IMR-90 (cell line): ENCODE measurements at regions not wholly inside any gene's neighbourhood (a gene's known extent, or its start where the extent isn't known, plus 50 kb on each side); places are given as distances from the start of the nearest gene placed in this dataset.

Source experiments
- ATAC-seq: fragments of 200-7000 bp; cut with Tn5 transposase; 2 replicates; pipeline ENCODE4 v1.9.1; 2020; ENCODE audit warnings: low read depth, mild to moderate bottlenecking, moderate library complexity
- BruUV-seq: library from RNA; stranded (reverse); fragments of 400-500 nt; replicated peaks from 2 replicates; lab custom pipeline; 2021; lab: Mats Ljungman, UMichigan
- CTCF ChIA-PET: fragments of 300-600 bp; formaldehyde crosslinking; extraction: SDS; loops from one replicate; lab custom pipeline; 2021; ENCODE audit warnings: antibody characterized with exemption; lab: Yijun Ruan, JAX
- POLR2A ChIA-PET: fragments of 300-600 bp; sonication (Branson Sonifier 250); formaldehyde crosslinking; loops from one replicate; lab custom pipeline; 2022; ENCODE audit warnings: antibody characterized with exemption; ENCODE audit not compliant: unreplicated experiment; lab: Charles Lee
- DNase-seq: peaks from one replicate; pipeline ENCODE4 v3.0.0; 2013
- H2AFZ ChIP-seq: replicated peaks from 2 replicates; pipeline ENCODE3; 2013; ENCODE audit warnings: low read length, mild to moderate bottlenecking; ENCODE audit not compliant: poor library complexity
- H2AK5ac ChIP-seq: 2 replicates; pipeline ENCODE4 v1.6.1; 2013; ENCODE audit warnings: low read depth, low read length, inconsistent platforms
- H2AK9ac ChIP-seq: replicated peaks from 2 replicates; pipeline ENCODE3; 2013; ENCODE audit warnings: mild to moderate bottlenecking, low read depth, low read length, moderate library complexity; ENCODE audit not compliant: poor library complexity
- H2BK120ac ChIP-seq: 2 replicates; pipeline ENCODE4 v1.6.1; 2013; ENCODE audit warnings: low read depth, low read length, inconsistent platforms
- H2BK15ac ChIP-seq: 3 replicates; pipeline ENCODE4 v1.6.1; 2013; ENCODE audit warnings: low read depth, low read length, inconsistent platforms
- H2BK20ac ChIP-seq: 2 replicates; pipeline ENCODE4 v1.6.1; 2013; ENCODE audit warnings: low read depth, mild to moderate bottlenecking, inconsistent platforms, low read length, moderate library complexity
- H2BK5ac ChIP-seq: 2 replicates; pipeline ENCODE4 v1.6.1; 2013; ENCODE audit warnings: mild to moderate bottlenecking, low read depth, low read length, inconsistent platforms; ENCODE audit not compliant: poor library complexity, severe bottlenecking
- H3K14ac ChIP-seq: replicated peaks from 2 replicates; pipeline ENCODE4 v1.6.1; 2013; ENCODE audit warnings: low read depth, low read length, inconsistent platforms
- H3K18ac ChIP-seq: 2 replicates; pipeline ENCODE4 v1.6.1; 2013; ENCODE audit warnings: low read depth, low read length, control low read depth
- H3K23ac ChIP-seq: 2 replicates; pipeline ENCODE4 v1.6.1; 2013; ENCODE audit warnings: low read depth, low read length, inconsistent platforms
- H3K27ac ChIP-seq: 2 replicates; pipeline ENCODE4 v1.5.1; 2013; ENCODE audit warnings: mild to moderate bottlenecking, control low read depth, low read length; ENCODE audit not compliant: insufficient read depth
- H3K27me3 ChIP-seq: 2 replicates; pipeline ENCODE4 v1.6.1; 2013; ENCODE audit warnings: low read length; ENCODE audit not compliant: control insufficient read depth, insufficient read depth
- H3K36me3 ChIP-seq: 2 replicates; pipeline ENCODE4 v1.6.1; 2013; ENCODE audit warnings: low read length, mixed read lengths; ENCODE audit not compliant: control insufficient read depth, insufficient read depth
- H3K4ac ChIP-seq: 2 replicates; pipeline ENCODE4 v1.6.1; 2013; ENCODE audit warnings: low read depth, low read length, inconsistent platforms
- H3K4me1 ChIP-seq: 2 replicates; pipeline ENCODE4 v1.6.1; 2013; ENCODE audit warnings: low read length, mixed read lengths; ENCODE audit not compliant: control insufficient read depth, insufficient read depth
- H3K4me2 ChIP-seq: 2 replicates; pipeline ENCODE4 v1.6.1; 2013; ENCODE audit warnings: low read depth, mild to moderate bottlenecking, control low read depth, low read length, moderate library complexity
- H3K4me3 ChIP-seq: 2 replicates; pipeline ENCODE4 v1.5.1; 2013; ENCODE audit warnings: low read depth, mild to moderate bottlenecking, control low read depth, low read length, moderate library complexity; ENCODE audit not compliant: insufficient read depth
- H3K56ac ChIP-seq: 2 replicates; pipeline ENCODE4 v1.6.1; 2013; ENCODE audit warnings: low read length, inconsistent platforms; ENCODE audit not compliant: insufficient read depth; ENCODE audit errors: extremely low read depth
- H3K79me1 ChIP-seq, 2 experiments: 2 replicates each; pipeline ENCODE4 v1.6.1; 2013; ENCODE audit warnings: low read length in 2 of 2, inconsistent platforms in 1 of 2, low read depth in 1 of 2
- H3K9ac ChIP-seq: 2 replicates; pipeline ENCODE4 v1.6.1; 2013; ENCODE audit warnings: low read depth, low read length, control low read depth
- H3K9me1 ChIP-seq: 2 replicates; pipeline ENCODE4 v1.6.1; 2013; ENCODE audit warnings: low read length, inconsistent platforms; ENCODE audit not compliant: insufficient read depth
- H3K9me3 ChIP-seq: 2 replicates; pipeline ENCODE4 v1.6.1; 2013; ENCODE audit warnings: low read length; ENCODE audit not compliant: control insufficient read depth, insufficient read depth
- H4K20me1 ChIP-seq: 2 replicates; pipeline ENCODE4 v1.6.1; 2013; ENCODE audit warnings: low read length, inconsistent platforms; ENCODE audit not compliant: insufficient read depth
- H4K5ac ChIP-seq: 2 replicates; pipeline ENCODE4 v1.6.1; 2013; ENCODE audit warnings: mild to moderate bottlenecking, low read depth, low read length, control low read depth
- H4K8ac ChIP-seq, 2 experiments: 2 replicates each; pipeline ENCODE4 v1.6.1; 2013; ENCODE audit warnings: low read depth in 2 of 2, low read length in 2 of 2, control low read depth in 1 of 2, inconsistent platforms in 1 of 2
- H4K91ac ChIP-seq: 2 replicates; pipeline ENCODE4 v1.6.1; 2013; ENCODE audit warnings: low read depth, low read length, inconsistent platforms; ENCODE audit not compliant: insufficient read depth
- CEBPB ChIP-seq: IDR thresholded peaks from 2 replicates; pipeline ENCODE4 v1.6.1; 2012; ENCODE audit warnings: low read depth, low read length, improper control_type of control experiment
- WGBS, 2 experiments: methylation state at CpG; one replicate each; pipeline versions ENCODE4 v1.1.5 to v1.1.7; 2013; ENCODE audit warnings: missing lambda C conversion rate in 2 of 2; ENCODE audit not compliant: insufficient read length in 1 of 2; ENCODE audit errors: extremely low coverage in 2 of 2; 5-methylcytosine and 5-hydroxymethylcytosine counted together
- dilution Hi-C: fragments of 300-500 bp; cut with HindIII; formaldehyde crosslinking; loops from one replicate; pipeline ENCODE4 v1.14.3; 2018; ENCODE audit warnings: low sequenced_read_pairs; ENCODE audit not compliant: unreplicated experiment
- in situ Hi-C: fragments of 300-500 bp; cut with MboI; formaldehyde crosslinking; loops from 3 replicates; pipeline ENCODE4 v1.14.3; 2019; ENCODE audit warnings: low sequenced_read_pairs, inconsistent platforms, mixed read lengths
- intact Hi-C: fragments of 100-400 bp; cut with micrococcal nuclease; formaldehyde crosslinking; loops from 2 replicates; pipeline ENCODE4 v1.10.0; 2022
- TF ChIP-seq, protein P1 (sequence below): conservative IDR thresholded peaks from 2 replicates; pipeline ENCODE4 v1.5.1; 2012; ENCODE audit warnings: mild to moderate bottlenecking, low read depth, low read length, improper control_type of control experiment

DNA sequence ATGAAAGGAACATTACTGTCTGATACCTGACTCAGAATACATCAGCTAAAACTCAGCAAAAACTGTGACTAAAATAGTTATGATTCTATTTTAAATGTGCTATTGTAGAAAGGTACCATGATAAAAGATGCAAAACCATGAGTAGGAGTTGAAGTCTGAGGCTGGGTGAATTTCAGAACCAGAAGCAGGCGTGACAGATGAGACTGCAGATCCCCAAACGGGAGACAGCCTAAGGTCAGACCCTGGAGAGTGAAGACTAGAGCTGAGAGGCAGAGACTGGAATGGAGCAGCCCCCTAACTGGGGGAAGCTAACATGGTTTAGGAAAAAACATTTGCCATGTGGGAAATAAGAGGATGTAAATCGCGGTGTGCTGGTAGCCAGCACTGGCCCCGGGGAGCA, 275.8 kb downstream of the POM121L12 start:
- Histone ChIP-seq H2BK15ac (no peak overlapping the region), H3K4me3 (no peak overlapping the region), H2BK20ac (no peak overlapping the region), H3K4me2 (no peak overlapping the region), H3K9me1 (no peaks in the 10 kb centered on the region), H3K23ac (no peak overlapping the region), H2AK9ac (no peak overlapping the region), H3K56ac (no peak overlapping the region), H2AK5ac (no peak overlapping the region), H3K27me3 (no peaks in the 10 kb centered on the region), H3K4ac (no peak overlapping the region), H2AFZ (no peak overlapping the region), H2BK120ac (no peak overlapping the region), H3K79me1 (no peaks in the 10 kb centered on the region), H3K9me3 (peaks cover 15% of the 10 kb centered on the region), H3K36me3 (no peaks in the 10 kb centered on the region), H3K27ac (no peak overlapping the region), H4K91ac (no peak overlapping the region), H3K14ac (no peak overlapping the region), H2BK5ac (no peak overlapping the region), H3K9ac (no peak overlapping the region), H4K5ac (no peak overlapping the region), H3K18ac (no peak overlapping the region), H3K4me1 (no peaks in the 10 kb centered on the region), H4K8ac (no peak overlapping the region), H4K20me1 (no peaks in the 10 kb centered on the region)
- ChIA-PET CTCF (no interaction called here), POLR2A (no interaction called here)
- no TSS peak for BruUV-seq
- in situ Hi-C loops (no loop called here), intact Hi-C loops (no loop called here), dilution Hi-C loops (no loop called here)
- DNase-seq = no peak
- TF ChIP-seq CEBPB = no peak
- TF ChIP-seq, protein P1, sequence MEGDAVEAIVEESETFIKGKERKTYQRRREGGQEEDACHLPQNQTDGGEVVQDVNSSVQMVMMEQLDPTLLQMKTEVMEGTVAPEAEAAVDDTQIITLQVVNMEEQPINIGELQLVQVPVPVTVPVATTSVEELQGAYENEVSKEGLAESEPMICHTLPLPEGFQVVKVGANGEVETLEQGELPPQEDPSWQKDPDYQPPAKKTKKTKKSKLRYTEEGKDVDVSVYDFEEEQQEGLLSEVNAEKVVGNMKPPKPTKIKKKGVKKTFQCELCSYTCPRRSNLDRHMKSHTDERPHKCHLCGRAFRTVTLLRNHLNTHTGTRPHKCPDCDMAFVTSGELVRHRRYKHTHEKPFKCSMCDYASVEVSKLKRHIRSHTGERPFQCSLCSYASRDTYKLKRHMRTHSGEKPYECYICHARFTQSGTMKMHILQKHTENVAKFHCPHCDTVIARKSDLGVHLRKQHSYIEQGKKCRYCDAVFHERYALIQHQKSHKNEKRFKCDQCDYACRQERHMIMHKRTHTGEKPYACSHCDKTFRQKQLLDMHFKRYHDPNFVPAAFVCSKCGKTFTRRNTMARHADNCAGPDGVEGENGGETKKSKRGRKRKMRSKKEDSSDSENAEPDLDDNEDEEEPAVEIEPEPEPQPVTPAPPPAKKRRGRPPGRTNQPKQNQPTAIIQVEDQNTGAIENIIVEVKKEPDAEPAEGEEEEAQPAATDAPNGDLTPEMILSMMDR = no peak
- WGBS, 2 experiments = no CpG with 5 or more reads among the region's 5 CpGs
- ATAC-seq = no peak
